ENCODE measurements at regions not wholly inside any gene's neighbourhood (a gene's known extent, or its start where the extent isn't known, plus 50 kb on each side); places are given as distances from the start of the nearest gene placed in this dataset.

DNA sequence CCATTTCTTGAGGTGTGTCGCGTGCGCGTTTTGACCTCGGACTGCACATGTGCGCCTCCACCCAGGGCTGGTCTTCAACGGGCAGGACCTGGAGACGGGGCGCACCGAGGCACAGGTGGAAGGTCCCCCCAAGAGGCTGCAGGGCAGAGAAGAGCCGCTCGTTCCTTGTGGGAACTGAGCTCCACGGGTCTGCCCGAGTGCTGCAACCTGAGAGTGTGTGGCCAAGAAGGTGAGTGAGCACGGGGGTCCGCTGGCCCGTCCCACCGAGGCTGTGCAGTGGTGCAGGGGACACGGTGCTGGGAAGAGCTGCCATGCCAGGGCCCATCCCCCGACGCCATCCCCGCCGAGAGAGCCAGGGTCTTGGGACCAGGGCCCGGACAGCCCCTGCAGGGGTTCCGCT, 268.3 kb downstream of the GALR1 start:
- intact Hi-C loops (cut with micrococcal nuclease) = no loop called here

- intact Hi-C loops (cut with micrococcal nuclease) = no loop called here
These were observed 271.1 kb downstream of the GALR1 start for GRCh38 chr18:77520767-77521166.

DNA sequence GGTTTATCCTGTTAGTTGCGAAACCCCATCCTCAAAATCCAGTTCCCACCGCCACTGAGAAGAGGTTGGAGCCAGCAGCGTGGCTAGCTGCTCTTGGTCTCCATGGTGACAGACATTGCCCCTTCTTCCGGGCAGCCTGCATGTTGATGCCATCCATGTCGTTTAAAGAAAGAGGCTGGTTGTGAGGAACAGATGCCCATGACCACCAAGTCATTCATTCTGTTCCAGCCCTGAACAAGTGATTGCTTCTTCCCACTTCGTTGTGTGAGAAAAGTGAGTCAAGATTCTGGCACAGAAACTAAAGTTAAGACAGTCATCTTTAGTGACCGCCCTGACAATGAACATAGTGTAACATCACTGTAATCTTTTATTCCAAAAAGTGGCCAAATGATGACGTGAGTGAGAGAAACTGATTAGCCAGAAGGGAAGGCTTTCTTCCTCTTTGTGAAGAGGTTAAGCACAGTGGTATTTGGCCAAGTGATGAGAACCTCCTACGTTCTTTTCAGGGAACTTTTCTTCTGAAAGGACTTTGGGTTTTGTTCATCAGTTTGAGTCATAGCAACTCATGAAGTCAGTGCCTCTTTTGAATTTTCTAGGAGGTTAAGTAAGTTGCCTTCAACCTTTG, 272.5 kb downstream of the GALR1 start:
- intact Hi-C loops (cut with micrococcal nuclease) = no loop called here

DNA sequence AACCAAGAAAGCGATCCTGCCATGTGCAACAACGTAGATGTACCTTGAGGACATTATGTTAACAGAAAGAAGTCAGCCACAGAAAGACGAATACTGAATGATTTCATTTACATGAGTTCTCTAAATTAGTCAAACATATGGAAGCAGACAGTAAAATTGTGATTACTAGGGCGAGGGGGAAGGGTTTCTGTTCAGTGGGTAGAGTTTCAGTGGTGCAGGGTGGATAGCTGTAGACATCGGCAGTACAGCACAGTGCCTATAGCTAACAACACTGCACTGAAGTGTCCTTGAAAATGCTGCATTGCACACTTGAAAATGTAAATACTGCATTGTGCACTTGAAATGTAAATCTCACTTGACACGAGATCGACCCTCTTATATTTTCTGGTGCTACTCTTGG, 275.3 kb downstream of the GALR1 start:
- intact Hi-C loops (cut with micrococcal nuclease) = no loop called here

- intact Hi-C loops (cut with micrococcal nuclease) = no loop called here
These were observed 277.3 kb downstream of the GALR1 start for GRCh38 chr18:77526962-77527361.

- intact Hi-C loops (cut with micrococcal nuclease) = no loop called here
These were observed 279.2 kb downstream of the GALR1 start for GRCh38 chr18:77528872-77529271.

GRCh38 chr18:77529492-77530176, 280.0 kb downstream of the GALR1 start:
- intact Hi-C loops (cut with micrococcal nuclease) = no loop called here

DNA sequence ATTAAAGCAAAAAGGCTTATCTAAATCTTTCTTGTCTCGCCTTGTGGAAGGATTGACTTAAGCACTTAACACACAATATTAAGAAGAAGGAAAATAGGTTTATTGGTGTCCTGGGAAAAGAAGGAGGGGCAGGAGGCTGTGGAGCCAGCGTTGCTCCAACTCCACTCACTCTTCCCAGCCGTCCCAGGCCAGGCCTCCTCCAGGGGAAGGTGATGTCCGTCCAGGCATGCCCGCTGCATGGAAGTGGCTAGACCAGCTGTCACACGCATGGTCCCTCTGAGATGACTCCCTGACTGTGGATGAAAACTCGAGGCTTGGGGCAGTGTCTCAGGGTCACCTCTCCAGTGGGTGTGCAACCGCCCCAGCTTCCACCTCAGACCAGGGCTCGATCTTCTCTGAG, 281.1 kb downstream of the GALR1 start:
- intact Hi-C loops (cut with micrococcal nuclease) = no loop called here

DNA sequence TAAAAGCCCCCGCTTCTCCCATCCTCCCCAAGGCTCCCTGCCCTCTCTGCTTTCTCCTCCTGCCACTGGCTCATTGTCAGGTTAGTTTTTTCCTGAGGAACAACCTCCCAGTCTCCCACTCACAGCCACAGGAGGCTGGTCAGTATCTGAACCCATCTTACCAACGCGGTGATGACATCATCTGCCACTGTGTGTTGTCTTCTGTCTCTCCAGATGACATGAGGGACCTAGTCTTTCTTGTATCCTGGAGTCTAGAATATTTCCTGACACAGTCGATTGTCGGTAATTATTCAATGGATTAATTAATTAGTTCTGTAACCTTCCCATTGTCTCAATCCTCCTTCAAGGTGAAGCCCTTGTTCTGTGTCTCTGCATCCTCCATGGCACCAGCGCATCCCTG, 290.2 kb downstream of the GALR1 start:
- intact Hi-C loops (cut with micrococcal nuclease) = no loop called here

- intact Hi-C loops (cut with micrococcal nuclease) = no loop called here
These were observed 295.1 kb downstream of the GALR1 start for GRCh38 chr18:77544792-77545191.

DNA sequence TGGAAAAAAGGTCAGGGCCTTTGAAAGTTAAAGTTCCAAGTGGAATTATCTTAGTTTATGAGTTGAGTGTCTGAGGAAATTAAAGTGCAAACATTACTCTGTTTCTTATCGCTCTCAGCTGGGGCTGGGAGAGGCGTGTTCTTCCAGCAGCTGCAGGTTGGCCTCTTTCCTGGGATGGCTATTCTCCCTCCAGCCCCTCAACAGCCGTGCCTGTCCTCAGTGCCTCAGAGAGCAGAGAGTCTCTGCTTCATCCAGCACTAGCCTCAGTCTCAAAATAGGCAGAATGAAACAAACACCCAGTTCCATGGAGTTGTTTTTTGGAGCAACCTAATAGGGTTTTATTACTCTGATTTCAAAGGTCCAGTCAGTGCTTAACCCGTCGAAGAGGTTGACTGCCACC, 298.1 kb downstream of the GALR1 start:
- intact Hi-C loops (cut with micrococcal nuclease) = no loop called here

DNA sequence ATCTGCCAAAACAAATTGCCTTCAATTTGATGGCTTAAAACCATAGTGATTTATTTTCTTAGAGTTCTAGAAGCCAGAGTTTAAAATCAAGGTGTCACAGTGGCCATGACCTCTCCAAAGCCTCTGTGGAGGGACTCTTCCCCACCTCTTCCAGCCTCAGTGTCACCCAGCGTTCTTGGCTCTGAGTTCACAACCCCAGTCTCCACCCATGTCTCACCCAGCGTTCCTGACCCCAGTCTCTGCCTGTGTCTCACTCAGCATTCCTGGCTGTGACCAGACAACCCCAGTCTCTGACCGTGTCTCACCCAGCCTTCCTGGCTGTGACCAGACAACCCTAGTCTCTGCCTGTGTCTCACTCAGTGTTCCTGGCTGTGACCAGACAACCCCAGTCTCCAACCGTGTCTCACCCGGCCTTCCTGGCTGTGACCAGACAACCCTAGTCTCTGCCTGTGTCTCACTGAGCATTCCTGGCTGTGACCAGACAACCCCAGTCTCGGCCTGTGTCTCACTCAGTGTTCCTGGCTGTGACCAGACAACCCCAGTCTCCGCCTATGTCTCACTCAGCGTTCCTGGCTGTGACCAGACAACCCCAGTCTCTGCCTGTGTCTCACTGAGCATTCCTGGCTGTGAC, 299.3 kb downstream of the GALR1 start:
- intact Hi-C loops (cut with micrococcal nuclease) = no loop called here

- intact Hi-C loops (cut with micrococcal nuclease) = no loop called here
These were observed 301.0 kb downstream of the GALR1 start for GRCh38 chr18:77550625-77551024.

DNA sequence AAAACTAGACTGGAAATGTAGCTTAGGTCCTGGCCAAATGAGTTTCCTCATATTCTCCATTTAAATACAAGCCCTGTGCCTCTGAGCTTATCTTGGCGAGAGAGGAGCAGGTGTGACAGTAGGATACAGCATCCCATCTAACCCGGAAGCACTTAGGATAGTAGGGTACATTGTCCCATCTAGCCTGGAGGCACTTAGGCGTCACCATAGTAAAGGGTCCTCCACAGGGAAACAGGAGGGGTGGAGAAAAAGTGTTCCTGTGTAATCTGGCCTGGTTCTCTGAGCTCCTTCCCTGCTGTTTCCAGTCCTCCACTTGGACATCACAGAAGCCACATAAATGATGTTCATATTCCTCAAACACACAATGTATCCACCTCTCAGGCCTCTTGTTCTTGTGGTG, 301.4 kb downstream of the GALR1 start:
- intact Hi-C loops (cut with micrococcal nuclease) = no loop called here

DNA sequence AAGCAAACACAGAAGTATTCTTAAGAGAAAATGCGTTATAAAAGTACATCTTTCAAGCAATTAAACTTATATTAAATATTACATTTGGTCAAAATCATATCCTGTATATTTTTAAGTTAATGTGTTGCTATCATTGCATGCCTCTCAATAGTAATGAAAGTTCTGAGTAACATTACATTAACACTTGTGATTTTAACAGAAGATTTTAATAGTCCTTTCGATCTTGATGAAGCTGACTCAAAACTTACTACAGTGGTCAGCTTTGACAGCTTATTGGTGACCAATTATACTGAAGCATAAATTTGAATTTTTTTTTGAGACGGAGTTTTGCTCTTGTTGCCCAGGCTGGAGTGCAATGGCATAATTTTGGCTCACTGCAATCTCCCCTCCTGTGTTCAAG, 303.3 kb downstream of the GALR1 start:
- intact Hi-C loops (cut with micrococcal nuclease) = no loop called here

DNA sequence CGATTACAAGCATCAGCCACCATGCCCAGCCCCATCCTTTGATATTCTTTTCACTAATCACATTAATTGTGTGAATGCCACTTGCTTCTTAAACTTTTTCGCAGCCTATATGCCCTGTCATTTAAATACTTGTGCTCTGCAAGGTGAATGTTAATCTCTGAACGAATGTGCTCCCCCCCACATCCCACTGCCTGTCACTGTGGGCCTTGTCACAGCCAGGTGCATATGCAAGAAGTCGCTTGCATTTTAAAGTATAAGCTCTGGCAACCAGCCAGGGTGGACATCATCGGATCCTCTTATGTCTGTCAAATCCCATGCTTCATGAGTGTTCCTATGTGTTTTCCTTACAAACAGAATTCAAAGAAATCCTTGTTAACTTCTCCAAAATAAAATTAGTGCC, 304.4 kb downstream of the GALR1 start:
- intact Hi-C loops (cut with micrococcal nuclease) = no loop called here

DNA sequence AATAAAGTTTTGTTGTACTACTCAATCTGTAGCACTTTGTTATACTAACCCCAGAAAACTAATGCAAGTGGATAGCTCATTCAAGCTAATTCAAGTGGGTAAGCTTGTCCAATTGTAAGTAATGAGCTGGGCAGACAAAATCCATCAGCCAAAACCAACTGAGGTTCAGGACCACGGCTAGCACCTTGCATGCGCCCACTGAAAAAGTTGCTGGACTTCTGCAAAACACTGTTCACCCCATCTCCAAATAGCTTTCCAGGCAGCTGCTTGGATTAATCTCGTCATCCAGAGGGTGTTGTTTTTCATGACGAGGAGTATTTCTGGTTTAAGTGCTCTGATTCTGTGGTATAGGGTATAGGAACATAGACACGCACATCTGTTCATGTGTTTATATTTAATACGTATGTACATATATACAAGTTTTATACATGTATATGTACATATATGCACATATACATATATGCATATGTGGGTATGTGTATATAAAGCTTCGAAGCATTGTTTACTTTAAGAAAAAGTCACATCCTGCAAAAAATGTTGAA, 307.5 kb downstream of the GALR1 start:
- intact Hi-C loops (cut with micrococcal nuclease) = no loop called here

DNA sequence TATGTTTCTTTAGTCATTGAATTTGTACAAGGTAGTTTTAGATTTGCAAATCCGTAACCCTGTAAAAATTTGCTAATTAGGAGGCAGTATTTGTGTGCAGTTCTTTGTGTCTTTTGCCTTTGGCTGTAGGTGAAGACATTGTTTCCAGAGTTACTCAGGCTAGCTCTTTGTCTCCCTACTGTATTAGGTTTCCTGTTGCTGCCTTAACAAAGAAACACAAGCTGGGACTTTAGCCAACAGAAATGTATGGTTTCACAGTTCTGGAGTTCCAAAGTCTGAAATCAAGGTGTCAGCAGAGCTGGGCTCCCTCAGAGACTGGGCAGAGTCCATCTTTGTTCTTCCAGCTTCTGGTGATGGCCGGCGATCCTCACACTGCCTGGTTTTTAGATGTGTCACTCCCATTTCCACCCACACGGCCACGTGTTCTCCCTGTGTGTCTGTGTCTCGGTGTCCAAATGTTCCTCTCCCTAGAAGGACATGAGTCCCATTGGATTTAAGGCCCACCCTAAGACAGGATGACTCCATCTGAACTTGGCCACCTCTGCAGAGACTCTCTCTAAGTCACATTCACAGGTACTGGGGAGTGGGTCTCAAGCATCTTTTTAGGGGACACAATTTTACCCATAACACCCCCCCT, 309.7 kb downstream of the GALR1 start:
- intact Hi-C loops (cut with micrococcal nuclease) = no loop called here

DNA sequence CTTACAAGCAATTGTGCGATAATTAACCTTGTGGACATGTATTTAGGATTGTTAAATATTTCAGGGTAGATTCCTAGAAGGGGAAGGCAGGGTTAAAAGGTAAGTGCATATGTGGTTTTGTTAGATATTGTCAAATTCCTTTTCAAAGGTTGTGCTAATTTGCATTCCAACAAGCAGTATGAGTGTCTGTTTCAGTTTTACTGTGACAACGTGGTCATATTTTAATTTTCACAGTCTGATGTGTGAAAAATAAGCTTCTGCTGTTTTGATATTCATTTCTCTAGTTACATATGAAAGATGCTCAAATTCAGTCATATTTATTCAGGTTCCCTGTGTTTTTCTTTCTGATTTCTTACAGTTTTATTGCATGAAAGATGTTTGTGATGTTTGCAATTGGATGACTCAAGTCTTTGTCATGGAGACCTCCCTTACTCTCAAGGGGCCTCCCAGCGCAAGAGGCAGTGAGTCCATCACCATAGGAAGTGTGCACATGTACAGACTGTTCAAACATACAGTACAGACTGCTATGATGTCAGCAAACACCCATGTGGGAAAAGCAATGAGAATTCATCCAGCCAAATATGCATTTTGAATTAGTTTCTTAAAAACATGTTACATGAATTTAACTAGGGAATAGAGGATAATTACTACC, 310.8 kb downstream of the GALR1 start:
- intact Hi-C loops (cut with micrococcal nuclease) = no loop called here

- intact Hi-C loops (cut with micrococcal nuclease) = no loop called here
These were observed 317.0 kb downstream of the GALR1 start for GRCh38 chr18:77566604-77567003.

GRCh38 chr18:77567205-77567604, 317.6 kb downstream of the GALR1 start:
- intact Hi-C loops (cut with micrococcal nuclease) = no loop called here

DNA sequence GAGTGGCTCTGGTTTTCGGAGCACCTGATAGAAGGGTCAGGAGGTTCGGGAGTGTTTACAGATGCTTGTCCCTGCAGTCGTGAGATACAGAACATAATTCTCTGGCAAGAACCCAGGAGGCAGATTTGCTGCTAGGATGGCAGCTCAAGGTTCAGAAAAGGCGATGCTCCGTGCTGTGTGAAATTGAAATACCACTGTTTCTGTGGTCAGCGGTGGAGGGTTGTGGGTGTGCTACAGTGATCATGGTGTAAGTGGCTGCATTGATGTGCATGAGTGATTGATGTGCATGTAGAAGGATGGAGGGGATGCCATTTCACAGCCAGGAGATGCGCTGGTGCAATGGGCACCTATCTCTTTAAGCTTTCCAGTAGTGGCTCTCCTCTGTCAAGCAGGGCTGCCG, 322.1 kb downstream of the GALR1 start:
- intact Hi-C loops (cut with micrococcal nuclease) = no loop called here

All from T-helper 2 cell treated with Interferon-gamma antibody and Interleukin-4, amounts not matched to agents 100 ng/mL and 5 ng/mL, for 36 hours (primary cell).